Head of caudate nucleus (tissue), 42 donors: ENCODE measurements at regions not wholly inside any gene's neighbourhood (a gene's known extent, or its start where the extent isn't known, plus 50 kb on each side); places are given as distances from the start of the nearest gene placed in this dataset.
A peak's percentile ranks its signal among the peaks of the same experiment; 100 is the strongest.
"Not testable (repeated sequence)": the region's sequence is repeated elsewhere in the genome, so short reads cannot be mapped to it uniquely, and the experiment has no call there.

Experiments used
- DNase-seq, 42 donors: peaks; one replicate each; pipeline versions ENCODE4 v3.0.0 to v3.0.0-alpha.2; 2020 to 2021; ENCODE audit warnings: mixed read lengths in 7 of 42
- intact Hi-C: fragments of 100-400 bp; cut with DNase I; formaldehyde crosslinking; loops from one replicate; pipeline ENCODE4 v1.15.0; 2022

- no peak for DNase-seq
- intact Hi-C loops, result no loop called here
Measured at GRCh38 chr6:122859676-122860075, 70.6 kb downstream of the SMPDL3A start.

DNA sequence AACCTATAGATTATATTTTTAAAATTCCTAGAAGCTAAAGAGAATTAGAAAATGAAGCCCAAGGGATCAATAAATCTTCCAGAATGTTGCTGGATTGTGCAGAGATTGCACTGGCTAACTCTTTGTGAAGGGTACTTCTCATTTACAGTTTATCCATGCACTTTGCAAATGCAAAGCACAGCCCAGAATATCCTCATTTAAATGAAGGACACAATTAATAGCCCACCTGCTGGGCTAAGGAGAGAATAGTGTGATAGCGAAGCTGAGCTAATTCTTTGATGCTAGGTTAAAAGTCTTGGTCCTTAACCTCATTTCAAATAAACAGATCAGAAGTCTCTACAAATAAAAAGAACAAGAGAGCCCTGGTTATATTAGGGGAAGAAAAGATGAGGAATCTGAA, 72.5 kb downstream of the SMPDL3A start:
- intact Hi-C loops, result no loop called here
- no peak for DNase-seq

GRCh38 chr6:122868137-122868536, 79.1 kb downstream of the SMPDL3A start:
- no peak for DNase-seq
- intact Hi-C loops, result loop anchor here (5.0 kb wide), 1 partner anchor 449 kb away; no protein-coding TSS in a partner anchor

GRCh38 chr6:122869437-122870024, 80.5 kb downstream of the SMPDL3A start:
- intact Hi-C loops, result loop anchor here (5.0 kb wide), 1 partner anchor 448 kb away; no protein-coding TSS in a partner anchor
- DNase-seq, result peak in 33 of 42 donors; percentile 5 to 73 (median 37)

DNA sequence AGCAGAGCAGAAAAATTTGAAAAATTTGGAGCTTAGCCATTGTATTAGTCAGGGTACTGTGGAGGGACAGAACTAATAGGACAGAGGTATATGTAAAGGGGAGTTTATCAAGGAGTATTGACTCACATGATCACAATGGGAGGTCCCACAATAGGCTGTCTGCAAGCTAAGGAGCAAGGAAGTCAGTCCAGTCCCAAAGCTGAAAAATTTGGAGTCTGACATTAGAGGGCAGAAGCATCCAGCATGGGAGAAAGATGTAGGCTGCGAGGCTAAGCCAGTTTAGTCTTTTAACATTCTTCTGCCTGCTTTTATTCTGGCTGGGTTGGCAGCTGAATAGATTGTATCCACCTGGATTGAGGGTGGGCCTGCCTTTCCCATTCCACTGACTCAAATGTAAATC, 82.0 kb downstream of the SMPDL3A start:
- DNase-seq, result no peak
- intact Hi-C loops, result no loop called here

- intact Hi-C loops, result no loop called here
- no peak for DNase-seq
Measured at GRCh38 chr6:122872311-122872710, 83.3 kb downstream of the SMPDL3A start.

GRCh38 chr6:122877302-122877701, 88.2 kb downstream of the SMPDL3A start:
- intact Hi-C loops, result no loop called here
- no peak for DNase-seq

DNA sequence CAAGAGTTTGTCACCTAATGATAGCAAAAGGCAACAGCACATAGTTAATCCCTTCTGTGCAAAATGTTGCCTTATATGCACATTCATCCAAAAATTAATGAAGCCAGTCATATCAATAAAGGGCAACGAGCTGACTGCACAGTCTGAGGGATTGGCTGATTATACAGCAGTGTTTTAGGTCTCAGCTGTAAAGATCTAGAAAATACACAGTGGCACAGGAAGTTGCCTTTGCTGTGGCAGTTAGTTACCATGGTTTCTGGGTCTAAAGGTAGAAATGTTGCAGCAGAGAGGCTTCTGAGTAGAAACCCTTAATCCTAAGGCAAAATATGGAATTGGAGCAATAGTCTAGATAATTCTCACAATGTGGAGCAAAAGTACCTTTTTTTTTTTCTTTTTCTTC, 89.7 kb downstream of the SMPDL3A start:
- peak in 3 of 42 donors; percentile 3 to 41 (median 15) for DNase-seq
- intact Hi-C loops, result no loop called here

GRCh38 chr6:122886481-122886880, 97.4 kb downstream of the SMPDL3A start:
- no peak for DNase-seq
- intact Hi-C loops, result no loop called here

DNA sequence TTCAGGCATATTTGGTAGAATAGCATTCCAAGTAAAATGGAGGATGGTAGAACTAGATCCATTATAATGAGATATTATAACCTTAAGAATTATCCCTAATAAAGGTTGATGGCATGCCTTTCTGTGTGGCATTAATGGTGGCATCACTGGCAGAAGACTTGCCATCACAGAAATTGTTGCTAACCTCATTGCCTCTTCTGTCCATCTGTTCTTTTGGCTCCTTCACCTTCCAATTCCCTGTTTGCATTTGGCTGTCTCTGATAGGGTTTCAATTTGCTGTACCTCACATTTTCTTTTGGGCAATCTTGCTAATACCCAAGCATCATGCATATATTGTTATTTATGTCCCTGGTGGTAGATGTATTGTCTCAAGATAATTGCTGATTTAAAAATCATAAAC, 98.9 kb downstream of the SMPDL3A start:
- intact Hi-C loops, result no loop called here
- no peak for DNase-seq

- intact Hi-C loops, DNase-seq: not testable (repeated sequence)
Measured at GRCh38 chr6:122888680-122889079, 99.6 kb downstream of the SMPDL3A start.

DNA sequence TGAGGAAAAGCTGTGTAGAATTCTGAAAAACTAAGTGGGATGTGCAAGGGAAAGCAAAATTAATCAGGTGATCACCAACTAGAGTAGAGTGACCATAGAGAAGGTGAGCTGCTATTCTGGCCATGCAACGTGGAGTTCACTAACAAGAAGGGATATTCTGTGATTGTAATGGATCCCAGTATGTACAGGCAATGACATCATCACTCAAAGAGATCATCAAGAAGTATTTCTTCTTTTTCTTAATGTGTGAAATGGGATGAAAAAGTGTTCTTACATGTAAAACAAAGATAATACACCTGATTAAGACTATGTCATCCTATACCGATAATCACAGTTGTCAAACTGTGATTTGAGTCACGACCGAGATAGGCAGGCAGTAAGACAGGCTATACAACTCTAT, 101.2 kb downstream of the SMPDL3A start:
- DNase-seq, result no peak
- intact Hi-C loops, result no loop called here

GRCh38 chr6:122894791-122895190, 101.2 kb upstream of the CLVS2 start:
- DNase-seq, result no peak
- intact Hi-C loops, result no loop called here

GRCh38 chr6:122902326-122902725, 93.7 kb upstream of the CLVS2 start:
- intact Hi-C loops, result no loop called here
- no peak for DNase-seq

DNA sequence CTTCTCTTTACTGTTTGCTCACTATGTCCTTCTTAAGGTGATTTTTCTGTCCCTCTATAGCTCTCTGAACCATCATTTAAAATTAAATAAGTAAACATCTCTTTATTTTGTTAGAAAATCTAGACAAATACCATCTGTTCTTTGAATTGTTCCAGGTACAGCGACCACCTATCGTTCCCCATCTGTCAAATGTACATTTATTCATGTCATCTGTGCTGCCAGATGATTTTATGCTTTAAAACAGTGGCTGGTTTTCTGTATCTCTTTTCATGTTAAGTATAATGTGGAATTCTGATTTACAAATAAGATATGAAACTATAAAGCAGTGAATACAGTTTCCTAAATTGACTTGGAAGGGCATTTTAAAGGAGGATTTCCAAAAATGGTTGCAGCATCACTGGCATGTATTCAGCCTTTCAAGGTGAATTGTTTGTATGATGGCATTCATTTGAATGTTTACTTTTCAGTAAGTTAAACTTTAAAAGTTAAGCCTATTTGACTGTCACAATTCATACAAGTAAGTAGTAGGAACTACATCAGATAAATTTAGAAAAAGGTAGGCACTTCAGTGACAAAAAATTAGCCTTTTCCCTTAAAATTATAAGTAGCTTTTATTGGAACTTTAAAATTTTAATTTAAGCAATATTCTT, 92.6 kb upstream of the CLVS2 start:
- DNase-seq, result no peak
- intact Hi-C loops, result no loop called here

DNA sequence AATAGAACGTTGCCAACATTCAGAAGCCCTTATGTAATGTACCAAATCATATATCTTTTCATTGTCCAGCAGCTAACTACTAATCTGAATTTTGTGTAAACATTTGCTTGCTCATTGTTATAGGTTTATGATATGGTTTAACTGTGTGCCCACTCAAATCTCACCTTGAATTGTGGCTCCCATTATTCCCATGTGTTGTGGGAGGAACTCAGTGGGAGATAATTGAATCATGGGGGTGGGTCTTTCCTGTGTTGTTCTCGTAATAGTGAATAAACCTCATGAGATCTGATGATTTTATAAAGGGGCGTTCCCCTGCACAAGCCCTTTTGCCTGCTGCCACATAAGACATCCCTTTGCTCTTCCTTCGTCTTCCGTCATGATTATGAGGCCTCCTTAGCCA, 91.9 kb upstream of the CLVS2 start:
- intact Hi-C loops, result no loop called here

GRCh38 chr6:122913558-122913957, 82.5 kb upstream of the CLVS2 start:
- intact Hi-C loops, result no loop called here
- no peak for DNase-seq

More for the DNA sequence above, 91.9 kb upstream of the CLVS2 start:
- no peak for DNase-seq

DNA sequence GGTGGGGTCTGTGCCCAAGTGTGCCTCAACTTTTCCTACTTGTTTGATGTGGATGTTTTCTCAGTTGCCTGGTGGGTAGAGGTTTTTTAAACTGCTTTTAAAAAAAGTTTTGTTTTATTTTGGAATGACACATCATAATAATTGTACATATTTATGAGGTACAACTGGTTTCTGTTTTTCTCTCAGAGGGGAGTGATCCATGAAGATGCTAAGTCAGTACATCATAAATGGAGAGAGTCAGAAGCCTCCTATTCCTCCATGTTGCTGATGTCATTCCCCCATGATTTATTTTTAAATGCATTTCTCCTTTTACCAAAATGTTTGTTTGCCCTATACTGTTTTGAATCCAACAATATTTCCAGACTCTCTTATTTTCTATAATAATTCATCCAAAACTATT, 77.3 kb upstream of the CLVS2 start:
- DNase-seq, result no peak

DNA sequence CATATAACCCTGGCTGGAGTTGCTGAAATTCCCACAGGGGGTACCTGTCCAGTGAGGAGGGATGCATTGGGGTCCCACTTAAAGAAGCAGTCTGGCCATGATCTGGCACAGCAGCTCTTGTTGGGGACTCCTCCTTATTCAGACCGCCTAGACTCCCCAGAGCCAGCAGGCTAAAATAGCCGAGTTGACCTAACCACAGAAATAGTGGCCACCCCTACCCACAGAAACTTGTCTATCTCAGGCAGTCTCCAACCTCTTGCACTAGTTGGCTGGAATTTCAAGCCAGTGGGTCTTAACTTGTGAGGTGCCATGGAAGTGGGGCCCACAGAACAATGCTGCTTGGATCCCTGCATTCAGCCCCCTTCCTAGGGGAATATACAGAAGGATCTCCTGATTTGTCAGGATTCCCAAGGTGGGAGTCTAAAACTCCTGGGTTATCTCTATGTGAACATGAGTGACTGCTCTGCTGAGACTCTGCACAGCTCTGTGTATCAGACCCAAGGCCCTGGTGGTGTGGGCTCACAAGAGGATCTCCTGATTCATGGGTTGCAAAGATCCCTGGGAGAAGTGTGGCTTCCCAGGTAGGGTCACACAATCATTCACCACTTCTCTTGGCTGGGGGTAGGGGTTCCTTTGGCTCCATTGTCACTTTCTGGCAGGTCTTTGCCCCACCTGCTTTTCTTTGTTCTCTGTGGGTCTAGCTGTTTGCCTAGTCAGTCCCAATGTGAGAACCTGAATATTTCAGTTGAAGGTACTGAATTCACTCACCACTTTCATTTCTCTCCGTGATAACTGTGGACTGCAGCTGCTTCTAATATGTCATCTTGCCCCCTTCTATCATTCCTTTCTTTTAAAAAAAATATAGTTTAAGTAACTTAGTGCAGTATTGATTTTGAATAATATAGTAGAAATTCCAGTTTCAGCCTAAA, 65.5 kb upstream of the CLVS2 start:
- no peak for DNase-seq
- intact Hi-C loops, result no loop called here

More for the DNA sequence above, 77.3 kb upstream of the CLVS2 start:
- intact Hi-C loops, result no loop called here

GRCh38 chr6:122931916-122932315, 64.1 kb upstream of the CLVS2 start:
- intact Hi-C loops, result no loop called here
- DNase-seq, result no peak
